Spinal cord (tissue), 9 donors: ENCODE measurements at regions not wholly inside any gene's neighbourhood (a gene's known extent, or its start where the extent isn't known, plus 50 kb on each side); places are given as distances from the start of the nearest gene placed in this dataset.
"Not testable (repeated sequence)": the region's sequence is repeated elsewhere in the genome, so short reads cannot be mapped to it uniquely, and the experiment has no call there.

Experiments
- DNase-seq, 6 donors: peaks; one replicate each; pipeline versions ENCODE4 v3.0.0 to v3.0.0-alpha.2; 2013 to 2015; ENCODE audit warnings: low spot score in 6 of 6, low read depth in 4 of 6
- H3K27ac ChIP-seq: one replicate; pipeline ENCODE4 v1.5.1; 2013; ENCODE audit warnings: low read depth, low read length, control low read depth
- H3K27me3 ChIP-seq: one replicate; pipeline ENCODE4 v1.6.1; 2013; ENCODE audit warnings: low read length; ENCODE audit not compliant: control insufficient read depth, insufficient read depth
- H3K36me3 ChIP-seq: one replicate; pipeline ENCODE4 v1.6.1; 2013; ENCODE audit warnings: low read length; ENCODE audit not compliant: control insufficient read depth, insufficient read depth
- H3K4me1 ChIP-seq: one replicate; pipeline ENCODE4 v1.6.1; 2013; ENCODE audit warnings: low read length; ENCODE audit not compliant: control insufficient read depth, insufficient read depth
- H3K4me3 ChIP-seq: one replicate; pipeline ENCODE4 v1.5.1; 2013; ENCODE audit warnings: low read depth, low read length, control low read depth
- H3K9me3 ChIP-seq: one replicate; pipeline ENCODE4 v1.6.1; 2013; ENCODE audit warnings: low read length; ENCODE audit not compliant: control insufficient read depth, insufficient read depth
- WGBS: methylation state at CpG from one replicate; pipeline ENCODE4 v1.1.5; 2013; ENCODE audit warnings: missing lambda C conversion rate; ENCODE audit not compliant: insufficient coverage; 5-methylcytosine and 5-hydroxymethylcytosine counted together
- donor health status: healthy.

GRCh38 chrX:115987464-115987863 lies 183.1 kb upstream of the AGTR2 start:
- not testable (repeated sequence) for H3K4me1 ChIP-seq, H3K4me3 ChIP-seq, H3K9me3 ChIP-seq, H3K36me3 ChIP-seq, H3K27ac ChIP-seq, DNase-seq
- WGBS: no CpG with 5 or more reads among the region's 1 CpG
- peaks cover 26% of the 10 kb centered on the region for H3K27me3 ChIP-seq

DNA sequence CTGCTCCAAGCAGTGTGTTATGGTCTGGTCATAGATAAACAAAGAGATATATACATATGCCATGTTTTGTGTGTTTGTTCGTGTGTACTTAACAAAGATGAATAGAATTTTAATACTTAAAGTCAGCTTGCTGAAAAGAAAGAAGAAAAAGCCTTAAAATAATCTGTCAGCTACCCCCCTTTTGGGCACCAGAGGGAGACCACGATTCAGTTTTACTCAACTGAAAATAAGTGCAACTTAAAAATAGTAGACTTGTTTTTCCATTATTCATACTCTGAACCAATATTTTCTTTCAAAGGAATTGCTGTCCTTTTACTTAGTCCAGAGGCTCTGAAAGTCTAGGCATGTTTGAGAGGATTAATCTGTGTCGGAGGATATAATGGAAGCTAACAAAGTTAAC lies 181.7 kb upstream of the AGTR2 start:
- no CpG with 5 or more reads among the region's 3 CpGs for WGBS
- H3K27ac ChIP-seq: no peak overlapping the region
- H3K9me3 ChIP-seq: peaks cover 1% of the 10 kb centered on the region
- H3K4me3 ChIP-seq: no peak overlapping the region
- peaks cover 22% of the 10 kb centered on the region for H3K27me3 ChIP-seq
- DNase-seq: peak in 2 of 6 donors; percentile 15
- no peaks in the 10 kb centered on the region for H3K36me3 ChIP-seq
- no peaks in the 10 kb centered on the region for H3K4me1 ChIP-seq

DNA sequence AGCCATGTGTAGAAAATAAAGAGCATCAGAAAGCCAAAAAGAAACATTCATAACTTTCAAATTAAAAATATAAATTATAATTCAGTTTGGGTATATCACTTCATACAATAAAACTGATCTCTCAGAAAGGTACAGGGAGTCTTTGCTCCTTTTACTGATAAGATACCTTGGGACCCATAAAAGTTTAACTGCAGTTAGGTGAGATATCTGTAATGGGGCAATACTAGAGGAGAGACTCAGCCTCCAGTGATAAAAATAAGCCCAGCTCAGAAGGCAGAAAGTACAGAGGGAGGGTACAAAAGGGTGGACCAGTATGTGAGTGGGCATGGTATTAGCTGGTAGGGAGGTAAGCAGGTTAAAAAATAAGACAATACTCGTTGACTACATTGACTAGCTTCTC lies 180.9 kb upstream of the AGTR2 start:
- no peak overlapping the region for H3K27ac ChIP-seq
- H3K36me3 ChIP-seq: no peaks in the 10 kb centered on the region
- no peak overlapping the region for H3K4me3 ChIP-seq
- no peaks in the 10 kb centered on the region for H3K4me1 ChIP-seq
- H3K27me3 ChIP-seq: peaks cover 26% of the 10 kb centered on the region
- WGBS: no CpG with 5 or more reads among the region's 1 CpG
- H3K9me3 ChIP-seq: peaks cover 1% of the 10 kb centered on the region
- DNase-seq: no peak

DNA sequence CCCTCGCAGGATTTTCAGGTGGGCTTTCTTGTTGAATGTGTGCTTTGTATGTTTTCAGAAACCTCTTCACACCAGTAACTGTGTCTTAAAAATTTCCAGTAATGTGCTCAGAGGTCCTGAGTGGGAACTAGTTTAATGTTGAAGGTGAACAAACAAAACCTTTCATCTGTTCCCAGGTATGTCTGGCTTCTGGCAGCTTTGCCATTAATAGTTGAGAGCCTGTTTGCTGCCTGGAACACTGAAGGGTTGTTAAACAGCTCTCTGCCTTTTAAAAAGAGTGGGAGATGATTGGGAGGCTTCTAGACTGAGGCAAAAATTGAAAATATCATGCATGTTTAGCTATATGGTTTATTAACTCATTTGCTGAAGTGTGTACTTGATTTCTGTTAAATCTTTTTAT lies 161.2 kb upstream of the AGTR2 start:
- H3K9me3 ChIP-seq: no peaks in the 10 kb centered on the region
- H3K36me3 ChIP-seq: no peaks in the 10 kb centered on the region
- DNase-seq: no peak
- H3K4me3 ChIP-seq: no peak overlapping the region
- no peak overlapping the region for H3K27ac ChIP-seq
- H3K27me3 ChIP-seq: peaks cover 30% of the 10 kb centered on the region
- H3K4me1 ChIP-seq: no peaks in the 10 kb centered on the region
- WGBS: no CpG with 5 or more reads among the region's 1 CpG

DNA sequence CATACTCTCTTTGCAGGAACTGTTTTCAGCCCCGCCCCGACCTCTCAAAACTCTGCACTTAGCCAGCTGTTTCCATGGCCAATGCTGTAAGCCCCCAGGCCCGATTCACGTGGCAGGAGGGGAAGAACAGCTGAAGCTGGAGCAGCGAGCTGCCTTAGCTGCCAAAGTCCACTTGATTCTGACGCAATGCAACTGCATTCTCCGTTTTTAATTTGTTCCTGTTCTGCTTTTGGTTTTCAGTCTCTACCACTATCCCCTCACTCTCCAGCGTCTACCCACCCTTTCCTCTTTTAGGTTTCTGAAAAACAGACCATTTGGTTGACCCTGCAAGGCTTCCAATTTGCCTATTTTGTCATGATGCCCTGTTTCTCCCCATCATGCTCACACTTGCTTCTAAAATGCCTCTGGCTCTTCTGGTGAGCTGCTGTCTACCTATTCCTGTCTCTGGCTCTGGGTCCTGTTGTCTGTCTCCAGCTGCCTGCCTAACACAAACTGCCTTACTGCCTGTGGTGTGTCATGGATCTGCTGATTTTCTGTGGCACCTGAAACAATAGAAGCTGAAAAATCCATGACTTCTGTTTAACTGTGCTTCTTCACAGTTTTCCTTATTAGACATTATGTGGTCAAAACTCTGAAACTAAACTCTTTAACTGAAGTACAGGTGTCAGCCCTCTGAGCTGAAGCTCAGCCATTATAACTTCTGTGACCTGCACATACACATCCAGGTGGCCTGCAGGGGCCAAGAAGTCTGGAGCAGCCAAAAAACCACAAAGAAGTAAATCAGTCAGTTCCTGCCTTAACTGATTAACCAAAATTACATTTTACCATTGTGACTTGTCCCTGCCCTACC lies 160.5 kb upstream of the AGTR2 start:
- Histone ChIP-seq H3K4me3 (no peak overlapping the region), H3K27ac (no peak overlapping the region), H3K36me3 (no peaks in the 10 kb centered on the region), H3K4me1 (no peaks in the 10 kb centered on the region), H3K9me3 (no peaks in the 10 kb centered on the region), H3K27me3 (peaks cover 30% of the 10 kb centered on the region)
- peak in 4 of 6 donors; percentile 2 to 28 (median 13) for DNase-seq
- WGBS: 27% methylated on average over 8 of the region's 8 CpGs

GRCh38 chrX:116010939-116011338 lies 159.6 kb upstream of the AGTR2 start:
- Histone ChIP-seq H3K36me3 (no peaks in the 10 kb centered on the region), H3K27ac (no peak overlapping the region), H3K27me3 (peaks cover 27% of the 10 kb centered on the region), H3K4me3 (no peak overlapping the region), H3K4me1 (no peaks in the 10 kb centered on the region), H3K9me3 (no peaks in the 10 kb centered on the region)
- 71% methylated on average over 4 of the region's 5 CpGs for WGBS
- DNase-seq: no peak

DNA sequence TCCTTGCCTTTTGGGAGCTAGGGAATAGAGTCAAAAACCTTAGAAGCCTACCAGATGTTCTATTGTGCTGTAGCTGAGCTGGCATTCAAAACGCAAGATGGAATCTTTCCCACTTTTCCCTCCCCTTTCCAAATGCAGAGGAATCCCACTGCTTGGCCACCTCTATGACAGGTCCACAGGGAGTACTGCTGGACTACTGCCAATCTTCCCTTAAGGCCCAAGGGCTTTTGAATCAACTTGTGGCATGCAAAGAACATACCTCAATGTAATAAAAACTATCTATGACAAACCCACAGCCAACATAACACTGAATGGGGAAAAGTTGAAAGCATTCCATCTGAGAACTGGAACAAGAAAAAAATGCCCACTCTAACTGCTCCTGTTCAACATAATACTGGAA lies 139.2 kb upstream of the AGTR2 start:
- no peak for DNase-seq
- H3K27ac ChIP-seq: no peak overlapping the region
- H3K9me3 ChIP-seq: peaks cover 2% of the 10 kb centered on the region
- WGBS: 63% methylated on average over 1 of the region's 1 CpG
- no peaks in the 10 kb centered on the region for H3K4me1 ChIP-seq
- H3K27me3 ChIP-seq: no peaks in the 10 kb centered on the region
- H3K36me3 ChIP-seq: no peaks in the 10 kb centered on the region
- no peak overlapping the region for H3K4me3 ChIP-seq
